H1 (cell line): ENCODE measurements at regions not wholly inside any gene's neighbourhood (a gene's known extent, or its start where the extent isn't known, plus 50 kb on each side); places are given as distances from the start of the nearest gene placed in this dataset.

Source experiments
- CTCF ChIA-PET: fragments of 300-600 bp; sonication (Branson Sonifier 250); formaldehyde crosslinking; loops from one replicate; lab custom pipeline; 2021; ENCODE audit not compliant: partially characterized antibody; lab: Charles Lee
- POLR2A ChIA-PET: fragments of 300-600 bp; sonication (Branson Sonifier 250); formaldehyde crosslinking; loops from one replicate; lab custom pipeline; 2021; ENCODE audit warnings: inconsistent platforms; ENCODE audit not compliant: partially characterized antibody; lab: Charles Lee
- DNase-seq, 2 experiments: peaks; one replicate each; pipeline versions ENCODE4 v3.0.0 to v3.0.0-alpha.2; 2010 to 2022; ENCODE audit warnings: low spot score in 2 of 2, low read depth in 1 of 2, mixed read lengths in 1 of 2
- FAIRE-seq: peaks from 2 replicates; lab custom pipeline; 2011; peaks lifted over from hg19 to GRCh38; lab: Jason Lieb, UNC
- H2AFZ ChIP-seq: 2 replicates; pipeline ENCODE4 v1.8.1; 2012; ENCODE audit warnings: low read length, inconsistent platforms
- H2AK5ac ChIP-seq: 2 replicates; pipeline ENCODE4 v1.6.1; 2013; ENCODE audit warnings: low read depth, low read length
- H2BK120ac ChIP-seq: replicated peaks from 2 replicates; pipeline ENCODE3; 2013; ENCODE audit warnings: low read depth, low read length, inconsistent platforms
- H2BK12ac ChIP-seq: 2 replicates; pipeline ENCODE4 v1.6.1; 2013; ENCODE audit warnings: low read depth, low read length
- H2BK15ac ChIP-seq: 2 replicates; pipeline ENCODE4 v1.6.1; 2013; ENCODE audit warnings: low read length
- H2BK20ac ChIP-seq: 2 replicates; pipeline ENCODE4 v1.6.1; 2013; ENCODE audit warnings: low read length
- H2BK5ac ChIP-seq: 2 replicates; pipeline ENCODE4 v1.6.1; 2013; ENCODE audit warnings: low read depth, low read length
- H3K14ac ChIP-seq: 2 replicates; pipeline ENCODE4 v1.6.1; 2013; ENCODE audit warnings: inconsistent platforms; ENCODE audit not compliant: insufficient read length
- H3K18ac ChIP-seq: 2 replicates; pipeline ENCODE4 v1.6.1; 2013; ENCODE audit warnings: low read length; ENCODE audit errors: extremely low read depth
- H3K23ac ChIP-seq: 2 replicates; pipeline ENCODE4 v1.6.1; 2013; ENCODE audit warnings: inconsistent platforms; ENCODE audit not compliant: insufficient read length
- H3K23me2 ChIP-seq: 2 replicates; pipeline ENCODE4 v1.6.1; 2013; ENCODE audit warnings: low read depth, low read length
- H3K27ac ChIP-seq: 2 replicates; pipeline ENCODE4 v1.6.1; 2011; ENCODE audit warnings: low read depth, low read length, inconsistent platforms
- H3K27me3 ChIP-seq, 4 experiments: replicated peaks in 1 of 4; 1 replicate in 1 of 4; 2 replicates in 3 of 4; pipeline versions ENCODE4 v1.6.1 to v1.8.1; 2011 to 2013; ENCODE audit warnings: low read length in 3 of 4, mild to moderate bottlenecking in 3 of 4, inconsistent platforms in 2 of 4, mixed read lengths in 2 of 4, moderate library complexity in 1 of 4; ENCODE audit not compliant: control insufficient read depth in 3 of 4, insufficient read depth in 3 of 4; ENCODE audit errors: extremely low read depth in 1 of 4
- H3K36me3 ChIP-seq, 4 experiments: 2 replicates each; pipeline versions ENCODE4 v1.6.1 to v1.8.1; 2011 to 2013; ENCODE audit warnings: mild to moderate bottlenecking in 4 of 4, low read length in 3 of 4, moderate library complexity in 2 of 4, control low read depth in 1 of 4, inconsistent platforms in 1 of 4; ENCODE audit not compliant: insufficient read depth in 4 of 4, control insufficient read depth in 2 of 4
- H3K4ac ChIP-seq: replicated peaks from 2 replicates; pipeline ENCODE3; 2013; ENCODE audit warnings: low read length, low read depth, mixed read lengths, inconsistent platforms; ENCODE audit not compliant: insufficient read length
- H3K4me1 ChIP-seq, 4 experiments: replicated peaks in 1 of 4; 1 replicate in 1 of 4; 2 replicates in 3 of 4; pipeline versions ENCODE4 v1.6.1 to v1.8.1; 2011 to 2013; ENCODE audit warnings: low read length in 3 of 4, inconsistent platforms in 2 of 4, mixed read lengths in 1 of 4; ENCODE audit not compliant: insufficient read depth in 4 of 4, control insufficient read depth in 3 of 4
- H3K4me2 ChIP-seq, 2 experiments: 2 replicates each; pipeline versions ENCODE4 v1.6.1 to v1.8.1; 2011 to 2013; ENCODE audit warnings: low read depth in 2 of 2, low read length in 2 of 2, control low read depth in 1 of 2, inconsistent platforms in 1 of 2, mild to moderate bottlenecking in 1 of 2; ENCODE audit not compliant: insufficient read depth in 1 of 2
- H3K4me3 ChIP-seq, 4 experiments: fragments of 200-600, 300-600 bp in 1 of 4; sonication (generic), shearing (Covaris generic), sonication (Bioruptor Twin) in 1 of 4; 2 replicates each; pipeline versions ENCODE4 v1.5.1 to v1.8.1; 2011 to 2016; ENCODE audit warnings: low read length in 4 of 4, low read depth in 3 of 4, control low read depth in 2 of 4, inconsistent platforms in 2 of 4, mild to moderate bottlenecking in 2 of 4, mixed read lengths in 1 of 4, moderate library complexity in 1 of 4; ENCODE audit not compliant: insufficient read depth in 2 of 4; ENCODE audit errors: extremely low read depth in 1 of 4
- H3K56ac ChIP-seq: replicated peaks from 2 replicates; pipeline ENCODE3; 2013; ENCODE audit warnings: low read depth, mild to moderate bottlenecking, mixed read lengths, low read length, inconsistent platforms; ENCODE audit not compliant: insufficient read length
- H3K79me1 ChIP-seq: 2 replicates; pipeline ENCODE4 v1.6.1; 2013; ENCODE audit warnings: low read depth, low read length, control low read depth
- H3K79me2 ChIP-seq, 2 experiments: 2 replicates each; pipeline versions ENCODE4 v1.6.1 to v1.8.1; 2012 to 2013; ENCODE audit warnings: low read length in 2 of 2, mild to moderate bottlenecking in 2 of 2, inconsistent platforms in 1 of 2; ENCODE audit not compliant: insufficient read depth in 2 of 2, control insufficient read depth in 1 of 2
- H3K9ac ChIP-seq, 4 experiments: replicated peaks in 1 of 4; 1 replicate in 1 of 4; 2 replicates in 3 of 4; pipeline versions ENCODE4 v1.6.1 to v1.8.1; 2011 to 2013; ENCODE audit warnings: low read depth in 3 of 4, low read length in 3 of 4, control low read depth in 2 of 4, mild to moderate bottlenecking in 2 of 4, moderate library complexity in 2 of 4, inconsistent platforms in 1 of 4; ENCODE audit errors: extremely low read depth in 1 of 4
- H3K9me3 ChIP-seq, 2 experiments: 2 replicates each; pipeline versions ENCODE4 v1.6.1 to v1.8.1; 2012 to 2013; ENCODE audit warnings: mild to moderate bottlenecking in 2 of 2, moderate library complexity in 2 of 2, control low read depth in 1 of 2, inconsistent platforms in 1 of 2, low read depth in 1 of 2, low read length in 1 of 2, mixed read lengths in 1 of 2; ENCODE audit not compliant: insufficient read depth in 2 of 2
- H4K20me1 ChIP-seq, 2 experiments: replicated peaks in 1 of 2; 2 replicates each; pipeline versions ENCODE3 to v1.8.1; 2011 to 2013; ENCODE audit warnings: inconsistent platforms in 2 of 2, low read length in 2 of 2, mild to moderate bottlenecking in 1 of 2; ENCODE audit not compliant: insufficient read depth in 2 of 2, control insufficient read depth in 1 of 2
- H4K5ac ChIP-seq: 2 replicates; pipeline ENCODE4 v1.6.1; 2013; ENCODE audit warnings: low read length, low read depth, mixed read lengths, inconsistent platforms; ENCODE audit not compliant: insufficient read length
- H4K8ac ChIP-seq: 2 replicates; pipeline ENCODE4 v1.8.0; 2013; ENCODE audit warnings: mild to moderate bottlenecking, moderate library complexity, low read length, inconsistent platforms; ENCODE audit not compliant: insufficient read depth; ENCODE audit errors: extremely low read depth
- H4K91ac ChIP-seq: replicated peaks from 2 replicates; pipeline ENCODE3; 2013; ENCODE audit warnings: low read length, mixed read lengths, inconsistent platforms; ENCODE audit not compliant: insufficient read length
- BCL11A ChIP-seq, 2 experiments: IDR thresholded peaks; one replicate each; pipeline ENCODE4 v1.6.1; 2011; ENCODE audit warnings: low read depth in 2 of 2, low read length in 2 of 2, mild to moderate bottlenecking in 2 of 2
- CHD1 ChIP-seq: IDR thresholded peaks from 2 replicates; pipeline ENCODE4 v1.6.1; 2012; ENCODE audit warnings: low read depth, low read length, improper control_type of control experiment
- CTBP2 ChIP-seq: IDR thresholded peaks from 2 replicates; pipeline ENCODE4 v1.7.0; 2011; ENCODE audit warnings: borderline replicate concordance, mild to moderate bottlenecking, moderate library complexity, mixed read lengths, low read length; ENCODE audit not compliant: insufficient read depth, insufficient read length
- FOSL1 ChIP-seq: IDR thresholded peaks from 2 replicates; pipeline ENCODE4 v1.6.1; 2011; ENCODE audit warnings: mild to moderate bottlenecking, low read depth, low read length, moderate library complexity; ENCODE audit not compliant: insufficient read depth
- GTF2F1 ChIP-seq: IDR thresholded peaks from 2 replicates; pipeline ENCODE4 v1.6.1; 2012; ENCODE audit warnings: low read depth, low read length, improper control_type of control experiment, borderline replicate concordance
- HDAC2 ChIP-seq, 2 experiments: fragments of 300-600 bp in 1 of 2; sonication (generic) in 1 of 2; IDR thresholded peaks; 2 replicates each; pipeline ENCODE4 v1.6.1; 2011 to 2012; ENCODE audit warnings: low read depth in 2 of 2, low read length in 2 of 2, mild to moderate bottlenecking in 2 of 2, moderate library complexity in 2 of 2, borderline replicate concordance in 1 of 2, inconsistent platforms in 1 of 2
- KDM4A ChIP-seq: IDR thresholded peaks from one replicate; pipeline ENCODE4 v1.7.1; 2012; ENCODE audit warnings: low read depth, mild to moderate bottlenecking, moderate library complexity, low read length, inconsistent platforms; ENCODE audit not compliant: severe bottlenecking
- POLR2A ChIP-seq, 2 experiments: IDR thresholded peaks; 1 replicate in 1 of 2; 2 replicates in 1 of 2; pipeline ENCODE4 v1.6.1; 2011; ENCODE audit warnings: low read depth in 2 of 2, low read length in 2 of 2, mild to moderate bottlenecking in 2 of 2; ENCODE audit errors: control extremely low read depth in 1 of 2
- POU5F1 ChIP-seq: IDR thresholded peaks from 2 replicates; pipeline ENCODE4 v1.6.1; 2011; ENCODE audit warnings: low read depth, mild to moderate bottlenecking, low read length, moderate library complexity
- RFX5 ChIP-seq: IDR thresholded peaks from 2 replicates; pipeline ENCODE4 v1.6.1; 2011; ENCODE audit warnings: low read depth, low read length, improper control_type of control experiment, borderline replicate concordance
- SIRT6 ChIP-seq: IDR thresholded peaks from one replicate; pipeline ENCODE4 v1.7.1; 2012; ENCODE audit warnings: low read length, inconsistent platforms
- SP2 ChIP-seq: IDR thresholded peaks from 2 replicates; pipeline ENCODE4 v1.6.1; 2012; ENCODE audit warnings: mild to moderate bottlenecking, low read length, inconsistent platforms
- YY1 ChIP-seq: IDR thresholded peaks from 2 replicates; pipeline ENCODE4 v1.6.1; 2011; ENCODE audit warnings: low read depth, mild to moderate bottlenecking, low read length
- WGBS, 2 experiments: shearing (Covaris generic) in 1 of 2; methylation state at CpG; one replicate each; pipeline versions ENCODE4 v1.1.6 to v1.1.7; 2013 to 2015; ENCODE audit warnings: low lambda C conversion rate in 2 of 2, mixed read lengths in 2 of 2, inconsistent platforms in 1 of 2, low coverage in 1 of 2, missing lambda C conversion rate in 1 of 2; ENCODE audit not compliant: insufficient replicate concordance in 2 of 2, insufficient coverage in 1 of 2, insufficient read length in 1 of 2; ENCODE audit errors: extremely low coverage in 1 of 2, missing lambda C conversion rate in 1 of 2; 5-methylcytosine and 5-hydroxymethylcytosine counted together
- TF ChIP-seq, protein P1 (sequence below): IDR thresholded peaks from 2 replicates; pipeline ENCODE4 v1.6.1; 2012; ENCODE audit warnings: low read length, inconsistent platforms

GRCh38 chr14:98937021-98937420, 335.0 kb downstream of the BCL11B start:
- no peak overlapping the region for H3K4me3 ChIP-seq
- no peak overlapping the region for H4K5ac ChIP-seq
- no peaks in the 10 kb centered on the region; the same call in 1 of the 2 replicates for H3K79me1 ChIP-seq
- H4K20me1 ChIP-seq: no peaks in the 10 kb centered on the region
- no peak overlapping the region for H4K8ac ChIP-seq
- H4K91ac ChIP-seq: no peak overlapping the region
- no peak overlapping the region for H2AK5ac ChIP-seq
- H2BK5ac ChIP-seq: no peak overlapping the region
- ChIA-PET CTCF (no interaction called here), POLR2A (interaction anchor here (0.9 kb wide), 1 partner anchor 9 kb away, joined by 3 read pairs; no protein-coding TSS in a partner anchor)
- no peak overlapping the region for H3K56ac ChIP-seq
- no peak for FAIRE-seq
- H2BK15ac ChIP-seq: no peak overlapping the region
- no peak overlapping the region for H3K18ac ChIP-seq
- H3K27ac ChIP-seq: no peak overlapping the region
- no peaks in the 10 kb centered on the region for H3K9me3 ChIP-seq
- no peak for DNase-seq
- no peaks in the 10 kb centered on the region for H3K23me2 ChIP-seq
- no peak overlapping the region for H3K4me2 ChIP-seq
- H3K36me3 ChIP-seq: no peaks in the 10 kb centered on the region
- H2BK20ac ChIP-seq: no peak overlapping the region
- WGBS, 2 experiments: 88% methylated on average over 1 of the region's 1 CpG; no CpG with 5 or more reads in 1 of the 2 experiments
- H3K27me3 ChIP-seq: no peaks in the 10 kb centered on the region
- no peaks in the 10 kb centered on the region for H3K79me2 ChIP-seq
- H2BK120ac ChIP-seq: no peak overlapping the region
- H3K4me1 ChIP-seq: no peaks in the 10 kb centered on the region
- no peak overlapping the region for H2AFZ ChIP-seq
- no peak overlapping the region for H2BK12ac ChIP-seq
- H3K14ac ChIP-seq: no peak overlapping the region
- H3K23ac ChIP-seq: no peak overlapping the region
- no peak overlapping the region for H3K4ac ChIP-seq
- H3K9ac ChIP-seq: no peak overlapping the region
- TF ChIP-seq, protein P1, sequence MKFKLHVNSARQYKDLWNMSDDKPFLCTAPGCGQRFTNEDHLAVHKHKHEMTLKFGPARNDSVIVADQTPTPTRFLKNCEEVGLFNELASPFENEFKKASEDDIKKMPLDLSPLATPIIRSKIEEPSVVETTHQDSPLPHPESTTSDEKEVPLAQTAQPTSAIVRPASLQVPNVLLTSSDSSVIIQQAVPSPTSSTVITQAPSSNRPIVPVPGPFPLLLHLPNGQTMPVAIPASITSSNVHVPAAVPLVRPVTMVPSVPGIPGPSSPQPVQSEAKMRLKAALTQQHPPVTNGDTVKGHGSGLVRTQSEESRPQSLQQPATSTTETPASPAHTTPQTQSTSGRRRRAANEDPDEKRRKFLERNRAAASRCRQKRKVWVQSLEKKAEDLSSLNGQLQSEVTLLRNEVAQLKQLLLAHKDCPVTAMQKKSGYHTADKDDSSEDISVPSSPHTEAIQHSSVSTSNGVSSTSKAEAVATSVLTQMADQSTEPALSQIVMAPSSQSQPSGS: no peak
- TF ChIP-seq HDAC2 (IDR thresholded peaks at IDR 0.05; ENCODE audit: borderline replicate concordance in 1 of 2, low read depth in 2 of 2, low read length in 2 of 2) (no peak), SP2 (no peak), BCL11A (IDR thresholded peaks at IDR 0.05; ENCODE audit: low read depth in 2 of 2, low read length in 2 of 2) (no peak), FOSL1 (no peak), SIRT6 (no peak), CHD1 (no peak), KDM4A (no peak), RFX5 (no peak), CTBP2 (no peak), POLR2A (IDR thresholded peaks at IDR 0.05; ENCODE audit: control extremely low read depth in 1 of 2, low read depth in 2 of 2, low read length in 2 of 2) (no peak), POU5F1 (no peak), GTF2F1 (no peak), YY1 (no peak)
